Common myeloid progenitor, CD34-positive (primary cell): ENCODE measurements at regions not wholly inside any gene's neighbourhood (a gene's known extent, or its start where the extent isn't known, plus 50 kb on each side); places are given as distances from the start of the nearest gene placed in this dataset.
"Not testable (repeated sequence)": the region's sequence is repeated elsewhere in the genome, so short reads cannot be mapped to it uniquely, and the experiment has no call there.

ENCODE experiments used
- CTCF ChIA-PET: fragments of 350-600 bp; sonication (Branson Sonifier 250); formaldehyde crosslinking; loops from one replicate; lab custom pipeline; 2021; ENCODE audit warnings: antibody characterized with exemption; lab: Charles Lee
- POLR2A ChIA-PET: fragments of 350-600 bp; sonication (Branson Sonifier 250); formaldehyde crosslinking; loops from one replicate; lab custom pipeline; 2021; ENCODE audit warnings: antibody characterized with exemption; lab: Charles Lee
- DNase-seq, 3 donors: peaks; one replicate each; pipeline versions ENCODE4 v3.0.0 to v3.0.0-alpha.2; 2013
- H3K27ac ChIP-seq, 2 experiments: 1 replicate in 1 of 2; 2 replicates in 1 of 2; pipeline ENCODE4 v1.7.0; 2013; ENCODE audit warnings: inconsistent platforms in 2 of 2, low read length in 2 of 2, mild to moderate bottlenecking in 2 of 2, low read depth in 1 of 2, moderate library complexity in 1 of 2; ENCODE audit not compliant: severe bottlenecking in 2 of 2, insufficient read depth in 1 of 2, poor library complexity in 1 of 2
- H3K27me3 ChIP-seq, 5 experiments: replicated peaks in 2 of 5; 1 replicate in 3 of 5; 2 replicates in 2 of 5; pipeline versions ENCODE4 v1.6.1 to v1.7.0; 2013; ENCODE audit warnings: low read length in 4 of 5, mild to moderate bottlenecking in 2 of 5, moderate library complexity in 2 of 5, inconsistent platforms in 1 of 5; ENCODE audit not compliant: insufficient read depth in 5 of 5, control insufficient read depth in 4 of 5
- H3K36me3 ChIP-seq, 4 experiments: 1 replicate in 2 of 4; 2 replicates in 2 of 4; pipeline versions ENCODE4 v1.6.1 to v1.7.0; 2013; ENCODE audit warnings: low read length in 3 of 4, control low read depth in 1 of 4, mild to moderate bottlenecking in 1 of 4; ENCODE audit not compliant: control insufficient read depth in 4 of 4, insufficient read depth in 4 of 4
- H3K4me1 ChIP-seq, 4 experiments: 1 replicate in 3 of 4; 2 replicates in 1 of 4; pipeline versions ENCODE4 v1.6.1 to v1.7.1; 2013; ENCODE audit warnings: low read length in 3 of 4, mild to moderate bottlenecking in 3 of 4, control low read depth in 1 of 4, inconsistent platforms in 1 of 4, moderate library complexity in 1 of 4; ENCODE audit not compliant: control insufficient read depth in 4 of 4, insufficient read depth in 4 of 4; ENCODE audit errors: control extremely low read depth in 1 of 4
- H3K4me3 ChIP-seq, 7 experiments: 1 replicate in 4 of 7; 2 replicates in 3 of 7; pipeline versions ENCODE4 v1.5.1 to v1.7.0; 2013; ENCODE audit warnings: mild to moderate bottlenecking in 7 of 7, low read length in 6 of 7, moderate library complexity in 6 of 7, inconsistent platforms in 2 of 7, low read depth in 2 of 7, control low read depth in 1 of 7; ENCODE audit not compliant: insufficient read depth in 4 of 7, control insufficient read depth in 1 of 7; ENCODE audit errors: extremely low read depth in 1 of 7
- H3K9me3 ChIP-seq, 5 experiments: 1 replicate in 4 of 5; 2 replicates in 1 of 5; pipeline versions ENCODE4 v1.6.1 to v1.7.1; 2013; ENCODE audit warnings: low read length in 4 of 5, mild to moderate bottlenecking in 2 of 5, inconsistent platforms in 1 of 5, low read depth in 1 of 5, moderate library complexity in 1 of 5; ENCODE audit not compliant: control insufficient read depth in 4 of 5, insufficient read depth in 2 of 5; ENCODE audit errors: control extremely low read depth in 1 of 5
- WGBS: methylation state at CpG from one replicate; pipeline ENCODE4 v1.1.5; 2013; ENCODE audit not compliant: insufficient coverage; 5-methylcytosine and 5-hydroxymethylcytosine counted together

DNA sequence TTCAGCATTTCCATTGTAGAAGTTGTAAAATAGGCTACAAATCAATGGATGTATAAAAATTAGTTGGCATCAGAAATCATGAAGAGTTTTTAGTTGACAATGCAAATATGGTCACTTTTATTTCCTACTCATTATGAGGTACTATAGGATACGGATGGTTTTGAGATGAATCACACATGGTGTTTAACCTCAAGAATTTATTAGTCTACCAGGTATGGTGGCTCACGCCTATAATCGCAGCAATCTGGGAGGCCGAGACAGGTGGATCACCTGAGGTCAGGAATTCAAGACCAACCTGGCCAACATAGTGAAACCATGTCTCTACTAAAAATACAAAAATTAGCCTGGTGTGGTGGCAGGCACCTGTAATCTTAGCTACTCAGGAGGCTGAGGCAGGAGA is 1119.0 kb downstream of the NXPH1 start:
- H3K4me1 ChIP-seq, DNase-seq, H3K4me3 ChIP-seq, POLR2A ChIA-PET, H3K27ac ChIP-seq, H3K9me3 ChIP-seq, H3K27me3 ChIP-seq, H3K36me3 ChIP-seq, CTCF ChIA-PET: not testable (repeated sequence)
- 100% methylated on average over 3 of the region's 4 CpGs for WGBS

DNA sequence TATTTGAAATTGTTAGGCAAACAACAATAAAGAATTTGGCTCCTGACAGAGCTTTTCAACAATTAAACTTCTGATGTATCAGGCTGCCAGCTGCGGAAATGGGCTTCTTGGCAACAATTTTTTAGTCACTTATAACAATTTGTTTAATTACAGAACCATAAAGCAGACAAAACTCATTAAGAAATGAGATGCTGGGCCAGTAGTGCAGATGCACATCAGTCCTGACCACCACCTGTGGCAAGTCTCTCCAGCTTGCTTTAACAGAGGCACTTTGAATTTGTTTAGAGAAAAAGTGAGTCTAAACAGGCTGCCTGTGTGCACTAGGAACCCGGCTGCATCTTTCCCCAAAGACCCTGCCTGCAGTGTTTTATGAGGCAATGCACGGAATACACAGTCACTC is 1124.4 kb downstream of the NXPH1 start:
- 95% methylated on average over 2 of the region's 3 CpGs for WGBS
- CTCF ChIA-PET, result no interaction called here
- no peaks in the 10 kb centered on the region for H3K4me1 ChIP-seq
- no peak for DNase-seq
- POLR2A ChIA-PET, result no interaction called here
- no peak overlapping the region for H3K4me3 ChIP-seq
- no peaks in the 10 kb centered on the region for H3K9me3 ChIP-seq
- no peaks in the 10 kb centered on the region for H3K36me3 ChIP-seq
- H3K27ac ChIP-seq, result no peak overlapping the region
- no peaks in the 10 kb centered on the region for H3K27me3 ChIP-seq

DNA sequence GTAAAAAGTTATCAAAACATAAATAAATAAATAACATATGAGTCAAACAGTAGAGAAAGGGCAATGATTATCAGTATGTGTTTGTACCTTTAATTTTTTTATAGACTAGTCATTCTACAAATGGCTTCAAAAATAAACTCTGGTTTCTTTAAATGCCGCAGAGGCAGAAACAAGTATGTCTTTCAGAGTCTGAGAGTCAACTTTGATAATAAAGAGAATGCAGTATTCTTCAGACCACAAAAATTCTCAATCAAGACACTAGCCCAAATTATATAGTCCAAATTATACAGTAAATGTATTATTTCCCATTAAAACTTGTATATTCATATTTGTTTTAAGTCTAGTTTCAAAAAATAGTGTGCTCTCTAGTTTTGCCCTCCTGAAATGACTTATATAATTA is 1142.3 kb downstream of the NXPH1 start:
- Histone ChIP-seq H3K27ac (no peak overlapping the region), H3K27me3 (no peaks in the 10 kb centered on the region), H3K9me3 (no peaks in the 10 kb centered on the region), H3K4me1 (no peaks in the 10 kb centered on the region), H3K36me3 (no peaks in the 10 kb centered on the region), H3K4me3 (no peak overlapping the region)
- no CpG with 5 or more reads among the region's 1 CpG for WGBS
- CTCF ChIA-PET, result no interaction called here
- POLR2A ChIA-PET, result no interaction called here
- DNase-seq, result no peak

DNA sequence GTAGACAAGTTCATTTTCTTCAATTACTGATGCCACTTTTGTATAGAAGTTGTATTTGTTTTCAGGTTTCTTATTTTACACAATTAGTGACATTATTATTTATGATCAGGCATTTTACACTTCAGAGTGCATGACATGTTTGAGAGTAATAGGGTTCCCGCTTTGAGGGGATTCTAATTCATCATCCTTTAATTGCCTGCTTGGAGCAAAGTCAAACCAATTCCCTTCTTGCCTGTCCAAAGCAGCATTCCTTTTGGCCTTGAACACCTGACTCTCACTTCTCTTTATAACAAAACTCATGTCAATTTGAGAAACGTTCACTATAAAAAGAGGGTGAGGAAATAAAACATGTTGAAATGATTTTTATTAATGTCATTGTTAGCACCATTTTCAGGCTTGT is 1149.4 kb downstream of the NXPH1 start:
- Histone ChIP-seq H3K9me3 (no peaks in the 10 kb centered on the region), H3K27me3 (no peaks in the 10 kb centered on the region), H3K4me1 (no peaks in the 10 kb centered on the region), H3K4me3 (no peak overlapping the region), H3K36me3 (no peaks in the 10 kb centered on the region), H3K27ac (no peak overlapping the region)
- WGBS, result 100% methylated on average over 1 of the region's 2 CpGs
- CTCF ChIA-PET, result no interaction called here
- POLR2A ChIA-PET, result no interaction called here
- DNase-seq, result no peak

DNA sequence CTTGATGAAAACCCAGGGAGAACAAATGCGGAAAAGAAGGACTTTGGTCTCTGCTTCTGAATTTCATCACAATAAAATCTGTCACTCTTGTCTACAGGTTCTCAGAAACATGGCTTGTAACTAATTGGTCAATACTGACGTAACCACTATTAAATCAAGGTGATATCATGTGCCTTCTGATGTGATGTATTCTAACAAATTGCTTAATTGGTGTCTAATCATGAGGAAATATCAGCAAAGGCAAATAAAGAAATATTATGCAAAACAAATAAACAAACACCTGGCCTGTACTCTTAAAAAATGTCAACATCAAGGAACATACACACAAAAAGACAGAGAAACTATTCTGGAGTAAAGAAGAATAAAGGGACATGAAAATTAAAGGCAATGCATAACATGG is 1165.0 kb downstream of the NXPH1 start:
- H3K4me3 ChIP-seq, result no peak overlapping the region
- H3K36me3 ChIP-seq, result no peaks in the 10 kb centered on the region
- WGBS, result no CpG with 5 or more reads among the region's 2 CpGs
- H3K9me3 ChIP-seq, result no peaks in the 10 kb centered on the region
- POLR2A ChIA-PET, result no interaction called here
- H3K4me1 ChIP-seq, result no peaks in the 10 kb centered on the region
- no peaks in the 10 kb centered on the region for H3K27me3 ChIP-seq
- CTCF ChIA-PET, result no interaction called here
- H3K27ac ChIP-seq, result no peak overlapping the region
- no peak for DNase-seq

DNA sequence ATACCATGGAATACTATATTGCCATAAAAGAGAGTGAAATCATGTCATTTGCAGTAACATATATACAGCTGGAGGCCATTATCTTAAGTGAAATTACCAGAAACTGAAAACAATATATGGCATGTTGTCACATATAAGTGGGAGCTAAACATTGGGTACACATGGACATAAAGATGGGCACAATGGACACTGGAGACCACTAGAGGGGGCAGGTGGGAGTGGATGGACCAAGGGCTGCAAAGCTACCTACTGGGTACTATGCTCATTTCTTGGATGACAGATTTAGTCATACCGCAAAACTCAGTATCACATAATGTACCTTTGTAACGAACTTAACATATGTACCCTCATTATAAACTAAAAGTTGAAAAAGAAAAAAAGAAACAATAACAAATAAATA is 1167.6 kb downstream of the NXPH1 start:
- Histone ChIP-seq H3K27ac (no peak overlapping the region), H3K36me3 (no peaks in the 10 kb centered on the region), H3K9me3 (no peaks in the 10 kb centered on the region), H3K4me3 (no peak overlapping the region), H3K27me3 (no peaks in the 10 kb centered on the region), H3K4me1 (no peaks in the 10 kb centered on the region)
- ChIA-PET POLR2A (no interaction called here), CTCF (no interaction called here)
- no CpG with 5 or more reads among the region's 2 CpGs for WGBS
- peak; percentile 1 to 6 (median 1) for DNase-seq

DNA sequence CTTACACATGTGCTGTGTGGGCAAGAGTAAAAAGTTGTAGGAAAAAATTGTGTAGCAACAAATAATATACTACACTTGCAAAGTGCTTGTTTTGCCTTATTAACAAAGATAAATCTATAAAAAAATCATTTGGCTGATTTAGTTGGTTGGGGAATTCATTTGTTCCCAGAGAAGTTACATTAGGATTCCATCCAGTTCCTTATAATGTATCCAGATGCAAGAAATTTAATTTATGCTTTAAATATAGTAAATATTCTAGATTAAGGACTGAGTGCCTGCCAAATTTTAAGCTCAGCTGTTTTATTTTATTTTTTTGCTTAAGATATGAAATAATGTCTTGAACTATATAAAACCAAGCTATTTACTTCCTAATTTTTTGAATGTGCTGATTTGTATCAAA is 1169.9 kb downstream of the NXPH1 start:
- ChIA-PET POLR2A (no interaction called here), CTCF (no interaction called here)
- no peak overlapping the region for H3K4me3 ChIP-seq
- DNase-seq, result no peak
- no peaks in the 10 kb centered on the region for H3K36me3 ChIP-seq
- no peaks in the 10 kb centered on the region for H3K4me1 ChIP-seq
- no peaks in the 10 kb centered on the region for H3K27me3 ChIP-seq
- H3K27ac ChIP-seq, result no peak overlapping the region
- no peaks in the 10 kb centered on the region for H3K9me3 ChIP-seq

DNA sequence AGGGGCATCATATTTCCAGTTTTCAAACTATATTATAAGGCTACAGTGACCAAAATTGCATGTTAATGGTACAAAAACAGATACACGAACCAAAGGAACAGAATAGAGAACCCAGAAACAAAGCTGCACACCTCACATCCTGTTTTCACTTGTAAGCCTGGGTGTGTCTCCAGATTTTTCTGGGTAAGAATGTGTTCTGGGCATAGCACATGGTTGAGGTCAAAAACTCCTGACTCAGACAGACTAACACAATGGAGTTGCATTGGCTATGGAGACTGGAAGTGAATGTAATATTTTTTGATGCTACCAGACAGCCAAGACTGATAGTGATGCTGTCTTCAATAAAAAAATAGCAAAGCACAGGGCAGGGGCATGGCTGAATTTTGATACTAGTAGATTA is 1175.2 kb downstream of the NXPH1 start:
- no peak overlapping the region for H3K4me3 ChIP-seq
- no peaks in the 10 kb centered on the region for H3K4me1 ChIP-seq
- ChIA-PET POLR2A (no interaction called here), CTCF (no interaction called here)
- no peaks in the 10 kb centered on the region for H3K27me3 ChIP-seq
- no peaks in the 10 kb centered on the region for H3K9me3 ChIP-seq
- no peak overlapping the region for H3K27ac ChIP-seq
- DNase-seq, result no peak
- WGBS, result no CpG with 5 or more reads among the region's 1 CpG
- no peaks in the 10 kb centered on the region for H3K36me3 ChIP-seq
